NCI-H146 treated with DMSO at 0.1 percent for 48 hours (cell line): ENCODE measurements at regions not wholly inside any gene's neighbourhood (a gene's known extent, or its start where the extent isn't known, plus 50 kb on each side); places are given as distances from the start of the nearest gene placed in this dataset.
A peak's percentile ranks its signal among the peaks of the same experiment; 100 is the strongest.

Experiments used
- DNase-seq: peaks from one replicate; lab custom pipeline; 2025; ENCODE audit not compliant: unreplicated experiment; lab: John Stamatoyannopoulos, UW

- DNase-seq = no peak
Observed at GRCh38 chr13:26989957-26990713, 181.5 kb downstream of the USP12 start.

DNA sequence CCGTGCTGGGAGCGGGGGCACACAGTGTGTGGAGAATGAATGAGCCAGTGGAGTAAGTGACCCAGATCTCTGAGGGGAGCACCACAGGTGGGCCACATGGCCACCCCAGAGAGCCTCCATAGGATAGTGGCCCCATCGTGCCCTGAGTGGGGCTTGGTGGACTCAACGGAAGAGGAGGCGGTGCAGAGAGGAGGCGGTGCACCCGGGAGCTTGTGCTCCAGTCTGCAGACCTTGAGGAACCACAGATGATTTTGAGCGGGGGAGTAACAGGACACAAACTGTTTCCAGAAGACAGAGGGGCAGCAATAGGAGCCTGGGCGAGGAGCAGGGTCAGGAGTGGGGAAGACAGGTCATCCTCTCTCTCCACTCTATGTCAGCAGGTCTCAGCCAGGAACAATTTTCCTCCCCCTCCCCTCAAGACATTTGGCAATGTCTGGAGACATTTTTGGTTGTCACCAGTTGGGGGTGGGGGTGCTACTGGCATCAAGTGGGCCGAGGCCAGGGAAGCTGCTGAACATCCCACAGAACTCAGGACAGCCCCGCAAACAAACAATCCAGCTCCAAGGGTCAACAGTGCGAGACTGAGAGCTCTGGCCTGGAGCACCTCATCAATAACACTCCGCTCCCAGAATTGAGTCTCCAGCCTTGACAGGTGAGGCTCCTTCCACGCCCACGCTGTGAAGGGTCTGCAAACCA, 182.2 kb downstream of the USP12 start:
- no peak for DNase-seq

DNA sequence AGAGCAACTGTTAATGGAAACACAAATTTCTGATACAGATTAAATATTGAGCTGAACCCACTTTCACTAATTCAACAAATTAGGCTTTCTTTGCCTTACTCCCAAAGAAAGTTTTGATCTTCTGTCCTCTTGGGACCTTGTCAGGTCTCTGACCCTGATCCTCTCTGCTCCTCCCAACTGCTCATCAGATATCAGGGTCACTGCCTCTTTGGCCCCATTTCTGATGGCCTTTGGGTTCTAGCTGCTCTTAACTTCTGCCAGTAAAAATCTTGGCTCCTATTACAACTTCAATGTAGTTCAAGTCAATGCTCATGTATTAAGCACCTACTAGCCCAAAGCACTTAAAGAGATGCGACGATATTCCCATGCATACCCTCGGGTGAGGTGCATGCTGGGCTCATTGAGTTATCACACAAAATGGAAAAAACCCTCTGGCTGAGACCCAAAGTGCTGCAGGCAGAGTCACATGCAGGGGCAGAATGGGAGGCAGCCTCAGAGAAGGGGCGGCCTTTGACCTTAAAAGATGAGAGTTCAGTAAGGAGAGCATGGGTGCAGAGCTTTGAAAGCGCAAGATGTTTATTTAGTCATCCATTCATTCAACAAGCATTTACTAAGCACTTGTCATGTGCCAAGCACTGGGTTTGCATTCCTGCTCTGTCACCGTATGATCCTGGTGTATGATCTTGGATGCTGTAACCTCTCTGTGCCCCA, 183.4 kb downstream of the USP12 start:
- no peak for DNase-seq

GRCh38 chr13:26987486-26988013, 184.1 kb downstream of the USP12 start:
- DNase-seq = no peak

DNA sequence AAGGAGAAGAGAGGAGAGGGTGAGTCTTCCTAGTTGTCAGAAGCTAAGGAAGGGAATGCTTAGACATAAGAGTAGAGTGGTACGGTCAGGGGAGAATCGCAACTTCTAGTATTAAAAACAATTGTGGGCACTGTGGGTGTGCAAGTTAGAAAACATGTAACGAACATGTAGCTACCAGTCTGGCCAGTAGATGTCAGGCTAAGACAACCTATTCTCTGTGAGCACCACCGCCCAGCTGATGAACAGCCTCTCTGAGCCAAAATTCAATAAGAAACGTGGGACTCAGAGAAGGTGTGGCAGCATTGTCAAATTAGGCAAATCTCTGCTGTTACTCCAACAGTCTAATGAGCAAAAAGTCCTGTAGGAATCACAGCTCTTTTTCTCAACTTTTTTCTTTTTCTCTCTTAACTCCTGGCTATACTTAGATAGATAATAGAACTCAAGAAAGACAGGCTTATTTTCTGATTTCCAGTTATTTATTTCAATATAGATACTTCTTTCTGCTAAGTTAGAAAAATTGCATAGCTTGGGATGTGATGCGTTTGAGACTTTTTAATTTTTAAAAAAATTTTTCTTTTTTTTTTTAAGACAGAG, 186.2 kb downstream of the USP12 start:
- peak; percentile 59 for DNase-seq

DNA sequence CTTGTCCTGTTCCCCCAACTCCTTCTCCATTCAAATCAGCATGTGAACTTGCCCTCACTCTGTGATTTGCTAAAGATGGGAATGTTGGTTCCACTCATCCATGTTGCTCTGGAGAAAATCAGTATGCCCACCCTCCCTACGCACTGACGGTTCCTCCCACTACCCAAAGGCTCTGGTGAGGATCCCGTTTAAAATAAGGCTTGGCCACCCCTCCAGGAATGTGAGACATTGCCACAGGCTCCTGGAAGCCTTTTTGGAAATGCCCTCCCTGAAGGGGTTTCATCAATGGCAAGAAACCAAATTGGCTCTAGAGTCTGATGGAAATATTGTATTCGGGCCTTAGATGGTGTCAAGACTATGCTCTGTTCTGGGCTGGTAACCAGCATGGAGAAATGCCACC, 187.3 kb downstream of the USP12 start:
- DNase-seq = no peak

DNA sequence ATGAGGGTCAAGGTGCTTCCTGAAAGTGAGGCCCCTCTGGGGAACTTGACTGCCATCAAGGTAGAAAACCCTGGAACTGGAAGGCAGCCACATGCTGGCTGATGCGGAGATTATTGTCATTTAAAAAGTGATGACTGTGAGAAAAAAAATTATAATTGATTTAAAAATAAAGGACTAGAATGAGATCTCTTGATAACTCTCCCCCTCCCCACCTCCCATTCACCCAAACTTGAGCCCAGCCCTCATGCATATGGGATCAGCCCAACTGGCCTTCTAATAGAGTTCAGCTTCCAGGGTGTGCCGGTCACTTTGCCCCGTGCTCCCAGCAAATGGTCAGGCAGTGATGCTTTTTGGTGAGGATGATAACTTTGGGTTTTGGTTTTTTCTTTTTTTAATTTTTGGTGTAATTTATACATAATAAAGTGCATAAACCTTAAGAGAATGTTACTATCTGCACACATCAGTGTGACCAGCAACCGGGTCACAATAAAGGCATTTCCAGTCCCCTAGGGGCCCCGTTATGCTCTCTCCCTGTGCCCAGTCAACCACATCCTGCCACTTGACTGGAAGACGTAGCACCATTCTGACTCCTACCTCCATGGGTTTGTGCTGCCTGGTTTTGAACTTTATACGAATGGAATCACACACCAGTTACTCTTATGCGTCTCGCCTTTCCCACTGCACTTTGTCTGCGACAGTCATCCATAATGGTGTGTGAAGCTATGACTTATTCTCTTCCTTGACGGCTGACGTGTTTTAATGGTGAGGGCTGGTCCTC, 187.9 kb downstream of the USP12 start:
- DNase-seq = no peak

DNA sequence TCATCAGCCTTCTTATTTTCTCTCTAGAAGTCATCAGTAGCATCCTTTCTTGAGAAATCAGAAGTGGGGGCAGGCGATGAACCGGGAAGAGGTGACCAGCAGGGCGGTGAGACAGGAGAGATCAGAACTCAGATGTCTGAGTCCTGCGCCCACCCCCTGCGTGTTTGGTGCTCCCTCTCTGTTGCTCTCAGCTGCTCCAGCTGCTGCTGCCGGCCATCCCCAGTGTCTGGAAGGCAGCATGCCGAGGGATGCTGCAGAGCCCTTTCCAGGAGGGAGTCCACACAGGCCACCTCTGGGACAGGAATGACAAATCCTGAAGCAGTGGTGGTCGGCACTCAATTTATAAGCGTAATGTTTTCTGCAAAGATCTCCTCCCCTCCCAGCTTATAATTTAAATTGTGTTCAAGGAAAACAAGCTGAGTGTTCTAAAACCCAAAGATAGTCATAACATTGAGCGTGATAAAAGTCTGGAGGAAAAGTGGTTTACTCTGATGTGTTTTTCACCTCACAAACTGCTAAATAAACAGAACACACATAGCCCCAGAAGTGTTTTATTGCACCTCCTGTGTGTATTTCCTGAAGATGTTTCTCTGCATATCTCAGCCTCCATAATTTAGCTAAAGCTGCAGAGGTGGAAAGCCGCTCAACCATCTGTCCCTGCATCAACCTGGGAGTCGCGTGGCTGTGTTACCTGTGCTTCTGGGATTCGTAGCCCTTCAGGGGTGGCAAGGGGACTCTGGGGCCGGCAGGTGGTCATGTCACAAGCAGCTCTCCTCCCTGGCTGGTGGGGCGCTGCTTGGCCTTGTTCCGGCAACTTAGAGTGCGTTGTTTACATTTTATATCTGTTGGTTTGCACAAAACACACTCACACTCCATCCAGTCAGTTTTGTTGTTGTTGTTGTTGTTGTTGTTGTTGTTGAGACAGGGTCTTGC, 191.2 kb downstream of the USP12 start:
- DNase-seq = no peak

DNA sequence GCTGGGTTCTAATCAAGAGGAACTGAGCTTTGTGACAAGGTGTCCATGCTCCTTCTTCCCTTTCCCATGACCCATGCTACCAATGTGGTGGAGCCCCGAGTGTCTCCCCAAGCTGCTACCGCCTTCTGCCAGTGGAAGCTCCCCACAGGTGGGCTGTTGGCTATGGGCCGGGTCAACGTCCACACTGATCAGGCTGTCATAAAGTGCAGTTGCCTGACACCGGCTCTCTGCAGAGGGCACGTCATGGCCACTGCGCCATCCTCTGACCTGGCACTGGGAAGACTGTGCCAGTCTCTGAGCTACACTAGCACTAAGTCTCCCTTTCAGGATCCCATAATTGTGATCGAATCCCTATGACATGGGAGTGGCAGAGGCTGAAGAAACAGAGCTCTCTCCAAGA, 192.3 kb downstream of the USP12 start:
- no peak for DNase-seq

DNA sequence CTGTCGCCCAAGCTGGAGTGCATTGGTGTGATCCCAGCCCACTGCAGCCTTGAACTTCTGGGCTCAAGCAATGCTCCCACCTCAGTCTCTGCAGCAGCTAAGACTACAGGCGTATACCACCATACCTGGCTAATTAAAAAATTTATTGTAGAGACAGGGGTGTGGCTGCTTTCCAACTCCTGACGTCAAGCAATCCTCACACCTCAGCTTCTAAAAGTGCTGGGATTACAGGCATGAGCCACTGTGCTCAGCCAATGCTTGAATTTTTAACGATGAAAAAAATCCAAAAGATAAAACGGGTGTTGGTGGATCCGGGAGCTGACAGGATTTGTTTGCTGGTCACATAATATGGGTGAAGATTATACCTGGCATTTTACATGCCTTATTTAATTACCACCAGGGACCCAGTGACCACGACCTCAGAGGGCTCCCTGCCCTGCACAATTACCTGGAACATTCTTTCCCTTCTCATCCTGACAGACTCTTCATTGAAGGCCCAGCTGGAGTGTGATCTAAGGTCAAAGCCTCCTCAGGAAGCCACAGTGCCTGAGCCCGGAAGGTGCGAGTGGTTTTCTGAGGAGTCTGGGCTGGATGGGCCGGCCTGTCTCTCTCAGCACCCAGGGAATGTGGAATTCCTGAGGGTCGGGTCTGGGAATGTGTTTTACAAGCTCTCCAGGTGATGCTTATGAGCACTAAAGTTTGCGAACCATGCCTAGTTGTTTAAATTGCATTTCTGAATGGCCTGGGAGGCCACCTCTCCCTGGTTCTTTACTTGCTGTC, 193.3 kb downstream of the USP12 start:
- no peak for DNase-seq

GRCh38 chr13:26977541-26977940, 194.1 kb downstream of the USP12 start:
- DNase-seq = no peak

DNA sequence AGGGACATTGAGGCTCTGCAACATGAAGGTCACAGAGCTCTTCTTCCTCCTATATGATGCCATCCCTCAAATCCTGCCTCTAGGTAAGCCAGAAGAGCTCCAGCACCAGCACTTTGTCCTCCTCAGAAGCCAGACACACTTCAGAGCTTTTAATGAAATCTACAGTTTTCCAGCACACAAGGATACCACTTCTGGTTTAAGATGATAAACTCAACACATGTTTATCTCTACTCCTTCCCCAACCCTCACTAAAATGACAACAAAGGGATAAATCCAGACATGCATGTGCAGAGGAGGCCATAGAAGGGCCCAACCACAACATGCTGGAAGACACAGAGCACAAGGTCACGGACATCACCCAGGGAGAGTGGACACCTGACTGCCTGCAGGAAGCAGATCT, 195.3 kb downstream of the USP12 start:
- no peak for DNase-seq

- DNase-seq = no peak
Observed at GRCh38 chr13:26973946-26974345, 197.7 kb downstream of the USP12 start.

GRCh38 chr13:26973295-26973694, 198.3 kb downstream of the USP12 start:
- no peak for DNase-seq

- peak; percentile 92 for DNase-seq
Observed at GRCh38 chr13:26971990-26972887, 199.4 kb downstream of the USP12 start.

- DNase-seq = no peak
Observed at GRCh38 chr13:26968431-26969341, 202.9 kb downstream of the USP12 start.
